GM12892 (cell line): ENCODE measurements at regions not wholly inside any gene's neighbourhood (a gene's known extent, or its start where the extent isn't known, plus 50 kb on each side); places are given as distances from the start of the nearest gene placed in this dataset.

Experiments used
- POLR2A ChIP-seq: IDR thresholded peaks from 2 replicates; pipeline ENCODE4 v1.6.1; 2011; ENCODE audit warnings: low read depth, low read length, control low read depth
- POLR2AphosphoS5 ChIP-seq: IDR thresholded peaks from 2 replicates; pipeline ENCODE4 v1.6.1; 2011; ENCODE audit warnings: low read depth, low read length, control low read depth

DNA sequence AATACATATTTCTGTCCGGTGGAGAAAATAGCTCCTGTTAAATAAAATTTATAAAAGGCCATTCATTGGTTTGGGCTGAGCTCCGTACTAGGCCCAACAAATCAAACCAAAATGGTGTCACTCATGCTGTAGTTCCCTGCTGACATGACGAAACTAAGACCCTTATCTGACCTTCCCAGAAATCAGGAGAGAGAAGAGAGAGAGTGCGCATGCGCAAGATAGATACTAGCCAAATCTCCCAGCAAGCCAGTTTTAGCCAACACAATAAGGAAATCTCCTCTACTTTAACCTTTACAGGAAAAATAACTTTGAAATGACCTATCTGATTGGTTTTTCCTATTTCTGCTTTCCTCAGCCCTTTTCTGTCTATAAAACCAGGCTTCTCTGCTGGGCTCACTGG is 152.7 kb upstream of the RMST start:
- TF ChIP-seq POLR2AphosphoS5 (no peak), POLR2A (no peak)
